ENCODE measurements at regions not wholly inside any gene's neighbourhood (a gene's known extent, or its start where the extent isn't known, plus 50 kb on each side); places are given as distances from the start of the nearest gene placed in this dataset.

DNA sequence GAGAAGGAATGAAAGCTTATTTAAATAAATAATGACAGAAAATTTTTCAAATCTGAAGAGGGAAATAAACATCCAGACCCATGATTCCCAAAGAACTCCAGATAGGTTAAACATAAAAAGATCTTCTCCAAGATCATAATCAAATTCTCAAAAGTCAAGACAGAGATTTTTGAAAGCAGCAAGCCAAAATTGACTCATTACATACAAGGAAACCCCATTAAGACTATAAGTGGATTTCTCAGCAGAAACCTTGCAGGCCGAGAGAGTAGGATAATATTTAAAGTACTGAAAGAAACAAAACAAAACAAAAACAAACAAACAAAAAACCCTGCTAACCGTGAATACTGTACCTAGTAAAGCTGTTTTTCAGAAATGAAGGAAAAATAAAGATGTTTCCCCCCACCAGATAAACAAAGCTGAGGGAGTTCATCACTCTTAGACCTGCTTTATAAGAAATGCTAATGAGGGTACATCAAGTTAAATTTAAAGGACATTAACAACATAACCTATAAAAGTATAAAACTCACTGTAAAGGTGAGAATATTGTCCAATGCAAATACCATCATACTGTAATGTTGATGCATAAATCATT is 412.2 kb downstream of the INSC start:
- no peaks in the 10 kb centered on the region for H3K36me3 ChIP-seq
- no peak for DNase-seq
- intact Hi-C loops (cut with micrococcal nuclease) = no loop called here
- no peaks in the 10 kb centered on the region for H3K27me3 ChIP-seq (ENCODE audit: low read depth)
- H3K4me3 ChIP-seq = no peak overlapping the region
- H3K4me1 ChIP-seq = no peaks in the 10 kb centered on the region
- H3K27ac ChIP-seq (replicated peaks) = no peak overlapping the region
- TF ChIP-seq CTCF (IDR thresholded peaks at IDR 0.05; ENCODE audit: borderline replicate concordance) = no peak
- peaks cover 26% of the 10 kb centered on the region for H3K9me3 ChIP-seq (replicated peaks)

- TF ChIP-seq CTCF (IDR thresholded peaks at IDR 0.05; ENCODE audit: borderline replicate concordance) = no peak
- Histone ChIP-seq H3K27me3 (ENCODE audit: low read depth) (no peaks in the 10 kb centered on the region), H3K27ac (replicated peaks) (no peak overlapping the region), H3K9me3 (replicated peaks) (peaks cover 12% of the 10 kb centered on the region), H3K4me1 (peaks cover 10% of the 10 kb centered on the region), H3K4me3 (no peak overlapping the region), H3K36me3 (no peaks in the 10 kb centered on the region)
- no peak for DNase-seq
- intact Hi-C loops (cut with micrococcal nuclease) = no loop called here
Observed at GRCh38 chr11:15532432-15532831, 417.7 kb downstream of the INSC start.

GRCh38 chr11:15534266-15534665 is 419.5 kb downstream of the INSC start:
- no peak for DNase-seq
- Histone ChIP-seq H3K27ac (replicated peaks) (no peak overlapping the region), H3K27me3 (ENCODE audit: low read depth) (no peaks in the 10 kb centered on the region), H3K4me1 (peaks cover 10% of the 10 kb centered on the region), H3K9me3 (replicated peaks) (peaks cover 6% of the 10 kb centered on the region), H3K4me3 (no peak overlapping the region), H3K36me3 (no peaks in the 10 kb centered on the region)
- intact Hi-C loops (cut with micrococcal nuclease) = no loop called here
- TF ChIP-seq CTCF (IDR thresholded peaks at IDR 0.05; ENCODE audit: borderline replicate concordance) = no peak

- no peaks in the 10 kb centered on the region for H3K27me3 ChIP-seq (ENCODE audit: low read depth)
- intact Hi-C loops (cut with micrococcal nuclease) = no loop called here
- H3K36me3 ChIP-seq = no peaks in the 10 kb centered on the region
- H3K9me3 ChIP-seq (replicated peaks) = peaks cover 6% of the 10 kb centered on the region
- no peak overlapping the region for H3K27ac ChIP-seq (replicated peaks)
- TF ChIP-seq CTCF (IDR thresholded peaks at IDR 0.05; ENCODE audit: borderline replicate concordance) = no peak
- H3K4me3 ChIP-seq = no peak overlapping the region
- no peak for DNase-seq
- peaks cover 10% of the 10 kb centered on the region for H3K4me1 ChIP-seq
Observed at GRCh38 chr11:15535414-15535813, 420.7 kb downstream of the INSC start.

DNA sequence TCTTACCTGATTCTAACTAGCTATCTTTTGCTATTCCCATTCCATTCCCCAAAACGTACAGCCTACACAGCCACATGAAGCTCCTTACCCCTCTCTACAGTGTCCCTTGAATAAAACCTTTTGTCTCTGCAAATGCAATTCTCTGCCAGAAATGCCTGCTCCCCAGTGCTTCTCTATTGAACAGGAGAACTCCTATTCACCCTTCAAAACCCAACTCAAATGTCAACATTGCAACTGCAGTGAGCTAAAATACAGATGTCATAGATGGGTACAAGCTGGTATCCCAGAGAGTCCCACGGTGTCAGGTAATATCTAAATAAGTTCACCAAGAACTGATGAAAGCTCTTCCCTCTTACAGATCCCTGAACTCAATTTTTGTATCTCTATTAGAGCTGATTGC is 421.7 kb downstream of the INSC start:
- no peak for TF ChIP-seq CTCF (IDR thresholded peaks at IDR 0.05; ENCODE audit: borderline replicate concordance)
- Histone ChIP-seq H3K9me3 (replicated peaks) (peaks cover 6% of the 10 kb centered on the region), H3K27me3 (ENCODE audit: low read depth) (no peaks in the 10 kb centered on the region), H3K27ac (replicated peaks) (no peak overlapping the region), H3K4me3 (no peak overlapping the region), H3K36me3 (no peaks in the 10 kb centered on the region), H3K4me1 (peaks cover 10% of the 10 kb centered on the region)
- DNase-seq = no peak
- intact Hi-C loops (cut with micrococcal nuclease) = no loop called here
